Hematopoietic multipotent progenitor cell treated with erythropoietin and hydrocortisone succinate and interleukin-3 and kit ligand, for 8 days (in vitro differentiated cells): ENCODE measurements at regions not wholly inside any gene's neighbourhood (a gene's known extent, or its start where the extent isn't known, plus 50 kb on each side); places are given as distances from the start of the nearest gene placed in this dataset.
"Not testable (repeated sequence)": the region's sequence is repeated elsewhere in the genome, so short reads cannot be mapped to it uniquely, and the experiment has no call there.

Experiments
- DNase-seq: peaks from one replicate; pipeline ENCODE4 v3.0.0-alpha.2; 2015

- DNase-seq = no peak
Observed at GRCh38 chr4:78660559-78660958, 109.0 kb downstream of the ANXA3 start.

- no peak for DNase-seq
Observed at GRCh38 chr4:78661086-78661690, 109.6 kb downstream of the ANXA3 start.

GRCh38 chr4:78661921-78662521 lies 110.5 kb downstream of the ANXA3 start:
- no peak for DNase-seq

GRCh38 chr4:78662658-78663057 lies 111.1 kb downstream of the ANXA3 start:
- DNase-seq = no peak

- not testable (repeated sequence) for DNase-seq
Observed at GRCh38 chr4:78664296-78664695, 111.9 kb upstream of the BMP2K start.

GRCh38 chr4:78665216-78665770 lies 110.9 kb upstream of the BMP2K start:
- DNase-seq = peak; percentile 91

GRCh38 chr4:78666830-78667258 lies 109.3 kb upstream of the BMP2K start:
- DNase-seq = no peak

- no peak for DNase-seq
Observed at GRCh38 chr4:78667325-78667724, 108.8 kb upstream of the BMP2K start.

GRCh38 chr4:78667764-78668163 lies 108.4 kb upstream of the BMP2K start:
- DNase-seq = no peak

GRCh38 chr4:78669453-78669852 lies 106.7 kb upstream of the BMP2K start:
- DNase-seq = peak; percentile 73

- DNase-seq = peak; percentile 70
Observed at GRCh38 chr4:78671903-78672815, 104.0 kb upstream of the BMP2K start.

GRCh38 chr4:78673337-78673736 lies 102.8 kb upstream of the BMP2K start:
- DNase-seq = no peak

- DNase-seq = no peak
Observed at GRCh38 chr4:78675325-78675724, 100.8 kb upstream of the BMP2K start.

GRCh38 chr4:78682070-78682469 lies 94.1 kb upstream of the BMP2K start:
- DNase-seq = no peak

GRCh38 chr4:78683352-78683751 lies 92.8 kb upstream of the BMP2K start:
- DNase-seq = no peak

GRCh38 chr4:78684325-78685079 lies 91.6 kb upstream of the BMP2K start:
- no peak for DNase-seq

GRCh38 chr4:78687818-78688217 lies 88.3 kb upstream of the BMP2K start:
- peak; percentile 9 for DNase-seq

- no peak for DNase-seq
Observed at GRCh38 chr4:78688366-78688765, 87.8 kb upstream of the BMP2K start.

- peak; percentile 34 for DNase-seq
Observed at GRCh38 chr4:78689261-78689660, 86.9 kb upstream of the BMP2K start.

- DNase-seq = peak; percentile 35
Observed at GRCh38 chr4:78689700-78690323, 86.3 kb upstream of the BMP2K start.

GRCh38 chr4:78691334-78691754 lies 84.8 kb upstream of the BMP2K start:
- no peak for DNase-seq
